ENCODE measurements at regions not wholly inside any gene's neighbourhood (a gene's known extent, or its start where the extent isn't known, plus 50 kb on each side); places are given as distances from the start of the nearest gene placed in this dataset.
A peak's percentile ranks its signal among the peaks of the same experiment; 100 is the strongest.

DNA sequence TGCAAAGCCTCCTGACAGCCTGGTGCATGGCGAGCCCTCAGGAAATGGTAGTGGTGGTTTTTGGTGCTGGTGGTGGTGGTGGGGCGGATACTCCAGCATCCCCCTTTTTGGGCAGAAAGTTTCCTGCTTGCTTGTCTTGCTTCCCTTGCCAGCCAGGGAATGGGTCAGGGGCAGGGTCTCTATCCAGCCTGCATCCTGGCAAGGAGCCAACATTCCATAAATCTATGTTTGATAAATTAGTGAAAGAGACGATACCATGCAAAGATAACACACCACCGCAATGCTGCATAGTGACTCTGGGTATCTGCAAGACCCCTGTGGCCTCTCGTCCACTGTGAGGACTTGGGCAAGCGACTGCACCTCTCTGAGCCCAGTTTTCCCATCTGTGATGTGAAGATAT, 246.2 kb downstream of the LRFN2 start:
- H3K9me3 ChIP-seq (ENCODE audit: low read depth, low read length): no peaks in the 10 kb centered on the region
- no peak overlapping the region for H3K9ac ChIP-seq (ENCODE audit: insufficient read length)
- H3K4me3 ChIP-seq: no peak overlapping the region
- TF ChIP-seq FOXP2 (optimal IDR thresholded peaks at IDR 0.05; ENCODE audit: control extremely low read depth, extremely low read length, insufficient read depth) (no peak), EZH2 (IDR thresholded peaks at IDR 0.05) (no peak), POLR2AphosphoS5 (IDR thresholded peaks at IDR 0.05; ENCODE audit: borderline replicate concordance, low read depth, low read length) (no peak)
- no peaks in the 10 kb centered on the region for H3K36me3 ChIP-seq (ENCODE audit: insufficient read depth, low read length)
- DNase-seq (ENCODE audit: low read depth, low spot score): no peak
- H3K27ac ChIP-seq: no peak overlapping the region

DNA sequence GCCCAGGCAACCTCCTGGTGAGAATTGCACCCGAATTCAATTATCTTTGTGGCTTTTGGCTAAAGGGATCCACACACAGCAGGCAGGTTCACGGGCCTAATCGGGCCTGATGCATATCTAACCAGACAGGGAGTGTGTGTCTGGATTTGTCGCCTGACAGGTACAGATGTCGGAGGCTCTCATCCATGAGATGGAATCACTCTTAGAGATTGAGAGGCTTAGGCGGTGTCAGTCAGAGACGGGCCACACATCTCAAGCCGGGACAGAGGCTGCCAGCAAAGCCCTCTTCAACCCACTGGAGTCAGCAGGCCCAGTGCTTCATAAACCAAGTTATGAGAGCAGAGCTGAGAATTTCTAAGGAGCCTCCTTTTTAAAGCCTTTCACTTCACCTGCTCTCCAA, 247.0 kb downstream of the LRFN2 start:
- no peak for DNase-seq (ENCODE audit: low read depth, low spot score)
- no peaks in the 10 kb centered on the region for H3K36me3 ChIP-seq (ENCODE audit: insufficient read depth, low read length)

DNA sequence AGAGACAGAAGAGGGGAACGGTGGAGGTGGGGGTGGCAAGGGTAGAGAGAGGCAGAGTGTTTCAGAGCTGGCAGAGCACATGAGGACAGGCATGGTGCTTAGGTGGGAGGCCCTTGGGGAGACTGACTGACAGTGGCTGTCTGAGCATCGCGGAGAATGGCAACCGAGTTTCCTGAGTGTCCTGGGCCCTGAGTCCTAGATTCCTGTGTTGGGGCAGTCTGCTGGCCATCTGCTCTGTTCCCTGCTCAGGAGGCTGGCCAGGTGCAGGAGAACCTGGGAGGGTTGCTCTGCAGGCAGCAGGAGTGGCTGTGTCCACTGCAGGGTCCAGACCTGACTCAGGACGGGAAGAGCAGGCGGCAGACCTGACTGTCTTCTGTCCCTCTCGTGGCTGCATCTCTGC, 248.9 kb downstream of the LRFN2 start:
- Histone ChIP-seq H3K27ac (no peak overlapping the region), H3K4me3 (no peak overlapping the region), H3K9me3 (ENCODE audit: low read depth, low read length) (no peaks in the 10 kb centered on the region), H3K36me3 (ENCODE audit: insufficient read depth, low read length) (no peaks in the 10 kb centered on the region), H3K9ac (ENCODE audit: insufficient read length) (no peak overlapping the region)
- TF ChIP-seq POLR2AphosphoS5 (IDR thresholded peaks at IDR 0.05; ENCODE audit: borderline replicate concordance, low read depth, low read length) (no peak), FOXP2 (optimal IDR thresholded peaks at IDR 0.05; ENCODE audit: control extremely low read depth, extremely low read length, insufficient read depth) (no peak), EZH2 (IDR thresholded peaks at IDR 0.05) (no peak)
- no peak for DNase-seq (ENCODE audit: low read depth, low spot score)

More for the DNA sequence above, 247.0 kb downstream of the LRFN2 start:
- H3K27ac ChIP-seq: no peak overlapping the region
- no peak for TF ChIP-seq FOXP2 (optimal IDR thresholded peaks at IDR 0.05; ENCODE audit: control extremely low read depth, extremely low read length, insufficient read depth)
- TF ChIP-seq POLR2AphosphoS5 (IDR thresholded peaks at IDR 0.05; ENCODE audit: borderline replicate concordance, low read depth, low read length): no peak
- no peak for TF ChIP-seq EZH2 (IDR thresholded peaks at IDR 0.05)
- no peaks in the 10 kb centered on the region for H3K9me3 ChIP-seq (ENCODE audit: low read depth, low read length)
- H3K9ac ChIP-seq (ENCODE audit: insufficient read length): no peak overlapping the region
- H3K4me3 ChIP-seq: no peak overlapping the region

DNA sequence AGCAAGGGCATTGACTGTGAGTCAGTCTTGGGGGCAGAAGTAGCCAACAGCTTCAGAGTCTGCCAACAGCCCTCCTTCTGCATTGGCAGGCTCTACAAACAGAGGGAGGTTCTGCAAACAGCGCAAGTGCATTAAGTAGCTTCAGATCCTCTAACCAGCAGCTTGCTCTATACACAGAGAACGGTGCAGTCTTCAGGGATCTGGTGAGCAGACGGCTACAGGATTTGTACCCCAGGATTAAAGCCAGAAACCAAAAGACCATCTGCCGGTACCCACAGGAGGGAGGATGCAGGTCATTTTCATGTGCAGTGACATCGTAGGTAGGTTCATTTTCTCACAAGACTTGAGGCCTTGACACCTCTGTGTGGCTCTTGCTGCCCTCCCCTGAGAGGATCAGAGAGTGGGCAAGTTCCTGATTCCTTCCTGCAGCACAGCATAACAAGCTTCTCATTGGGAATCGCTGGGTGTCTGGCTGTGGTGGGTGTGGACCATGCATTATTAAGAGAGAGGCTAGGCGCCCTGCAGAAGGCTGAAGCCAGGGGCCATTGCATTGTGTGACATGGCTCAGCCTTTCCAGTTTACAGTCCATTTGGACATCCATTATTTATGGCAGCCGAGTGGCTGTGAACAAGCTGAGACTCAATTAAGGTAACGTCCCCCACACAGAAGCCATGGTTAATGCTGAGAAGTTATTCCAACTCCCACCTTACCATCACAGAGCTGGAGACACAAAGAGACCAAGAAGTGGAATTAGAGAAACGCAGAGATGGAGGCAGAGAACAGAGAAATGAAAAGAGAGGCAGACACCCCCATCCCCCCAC, 250.0 kb downstream of the LRFN2 start:
- H3K9ac ChIP-seq (ENCODE audit: insufficient read length): no peak overlapping the region
- no peaks in the 10 kb centered on the region for H3K9me3 ChIP-seq (ENCODE audit: low read depth, low read length)
- no peak for DNase-seq (ENCODE audit: low read depth, low spot score)
- no peak overlapping the region for H3K27ac ChIP-seq
- TF ChIP-seq EZH2 (IDR thresholded peaks at IDR 0.05) (no peak), POLR2AphosphoS5 (IDR thresholded peaks at IDR 0.05; ENCODE audit: borderline replicate concordance, low read depth, low read length) (no peak), FOXP2 (optimal IDR thresholded peaks at IDR 0.05; ENCODE audit: control extremely low read depth, extremely low read length, insufficient read depth) (no peak)
- no peak overlapping the region for H3K4me3 ChIP-seq
- H3K36me3 ChIP-seq (ENCODE audit: insufficient read depth, low read length): no peaks in the 10 kb centered on the region

DNA sequence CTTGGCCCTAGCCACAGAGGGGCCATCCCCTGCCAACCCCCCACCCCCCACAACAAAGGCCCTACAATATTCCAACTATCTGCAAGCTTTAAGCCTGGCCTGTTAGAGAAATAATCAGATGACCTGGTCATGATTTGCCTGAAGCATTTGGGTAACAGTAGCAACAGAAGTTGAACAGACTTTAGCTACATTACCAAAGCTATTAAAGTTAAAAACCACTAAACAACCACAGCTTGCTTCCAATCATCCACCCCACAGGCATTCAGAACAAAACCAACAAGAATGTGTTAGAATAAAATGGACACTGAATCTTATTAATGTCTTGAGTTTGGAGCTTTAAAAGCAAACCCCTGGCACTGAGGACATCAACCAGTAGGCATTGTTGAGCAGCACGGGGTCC, 250.9 kb downstream of the LRFN2 start:
- DNase-seq (ENCODE audit: low read depth, low spot score): no peak
- no peaks in the 10 kb centered on the region for H3K9me3 ChIP-seq (ENCODE audit: low read depth, low read length)
- no peak for TF ChIP-seq POLR2AphosphoS5 (IDR thresholded peaks at IDR 0.05; ENCODE audit: borderline replicate concordance, low read depth, low read length)
- no peaks in the 10 kb centered on the region for H3K36me3 ChIP-seq (ENCODE audit: insufficient read depth, low read length)
- no peak overlapping the region for H3K4me3 ChIP-seq
- no peak overlapping the region for H3K27ac ChIP-seq
- H3K9ac ChIP-seq (ENCODE audit: insufficient read length): no peak overlapping the region

DNA sequence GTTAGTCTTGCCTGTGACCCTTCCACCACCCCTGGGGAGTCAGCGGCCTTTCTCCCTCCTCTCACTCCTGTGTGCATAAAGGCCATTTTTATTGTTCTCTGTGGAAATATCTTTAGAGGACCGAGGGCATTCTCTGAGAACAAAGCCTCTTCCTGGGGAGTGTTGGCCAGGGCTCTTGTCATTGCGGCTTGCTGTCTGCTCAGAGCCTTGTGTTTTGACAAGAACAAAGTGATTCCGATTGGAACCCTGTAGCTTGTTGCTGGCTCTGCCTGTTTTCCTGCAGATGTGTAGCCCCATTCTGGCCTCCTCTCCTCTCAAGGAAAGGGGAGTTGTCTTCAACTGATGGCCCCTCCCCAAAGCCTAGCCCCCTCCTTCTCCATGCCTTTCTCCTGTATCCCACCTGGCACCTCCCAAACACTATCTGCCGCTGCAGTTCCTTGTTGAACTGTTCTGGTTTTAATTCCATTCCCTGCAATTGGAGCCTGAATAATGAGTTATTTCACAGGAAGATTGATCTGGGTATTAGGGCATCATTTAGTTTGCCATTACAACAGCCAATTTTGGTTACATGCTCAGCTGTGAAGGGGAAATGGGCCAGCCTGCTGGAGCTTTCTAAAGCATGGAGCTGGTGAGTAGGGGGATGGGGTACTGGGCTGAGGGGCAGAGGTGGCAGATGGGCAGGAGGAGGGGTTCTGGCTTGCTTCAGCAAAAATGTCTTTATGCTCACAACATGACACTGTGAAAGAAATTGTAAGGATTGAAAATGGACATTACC, 252.5 kb downstream of the LRFN2 start:
- Histone ChIP-seq H3K4me3 (no peak overlapping the region), H3K9ac (ENCODE audit: insufficient read length) (no peak overlapping the region), H3K36me3 (ENCODE audit: insufficient read depth, low read length) (no peaks in the 10 kb centered on the region), H3K9me3 (ENCODE audit: low read depth, low read length) (no peaks in the 10 kb centered on the region), H3K27ac (no peak overlapping the region)
- no peak for DNase-seq (ENCODE audit: low read depth, low spot score)
- no peak for TF ChIP-seq EZH2 (IDR thresholded peaks at IDR 0.05)
- TF ChIP-seq FOXP2 (optimal IDR thresholded peaks at IDR 0.05; ENCODE audit: control extremely low read depth, extremely low read length, insufficient read depth): no peak
- TF ChIP-seq POLR2AphosphoS5 (IDR thresholded peaks at IDR 0.05; ENCODE audit: borderline replicate concordance, low read depth, low read length): no peak

DNA sequence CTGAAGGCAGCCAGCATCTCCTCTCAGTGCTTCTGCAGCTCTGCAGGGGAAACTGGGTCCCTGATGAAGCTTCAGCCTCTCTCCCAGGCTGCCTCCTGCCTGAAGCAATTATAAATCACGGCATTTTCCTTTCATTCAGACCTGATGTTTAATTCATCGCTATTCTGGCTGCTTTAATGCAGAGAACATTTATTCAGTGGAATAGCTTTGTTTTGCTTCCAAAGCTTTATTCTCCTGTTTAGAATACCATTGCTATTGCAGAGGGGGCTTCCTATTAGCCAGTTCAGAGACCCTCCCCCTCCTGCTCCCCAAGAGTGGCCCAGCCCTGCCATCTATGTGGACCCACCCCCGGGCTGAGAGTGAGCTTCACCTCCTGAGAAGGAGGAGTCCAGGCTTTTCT, 255.6 kb downstream of the LRFN2 start:
- peak; percentile 37 for DNase-seq (ENCODE audit: low read depth, low spot score)
- no peak for TF ChIP-seq EZH2 (IDR thresholded peaks at IDR 0.05)
- no peak for TF ChIP-seq POLR2AphosphoS5 (IDR thresholded peaks at IDR 0.05; ENCODE audit: borderline replicate concordance, low read depth, low read length)
- TF ChIP-seq FOXP2 (optimal IDR thresholded peaks at IDR 0.05; ENCODE audit: control extremely low read depth, extremely low read length, insufficient read depth): no peak

DNA sequence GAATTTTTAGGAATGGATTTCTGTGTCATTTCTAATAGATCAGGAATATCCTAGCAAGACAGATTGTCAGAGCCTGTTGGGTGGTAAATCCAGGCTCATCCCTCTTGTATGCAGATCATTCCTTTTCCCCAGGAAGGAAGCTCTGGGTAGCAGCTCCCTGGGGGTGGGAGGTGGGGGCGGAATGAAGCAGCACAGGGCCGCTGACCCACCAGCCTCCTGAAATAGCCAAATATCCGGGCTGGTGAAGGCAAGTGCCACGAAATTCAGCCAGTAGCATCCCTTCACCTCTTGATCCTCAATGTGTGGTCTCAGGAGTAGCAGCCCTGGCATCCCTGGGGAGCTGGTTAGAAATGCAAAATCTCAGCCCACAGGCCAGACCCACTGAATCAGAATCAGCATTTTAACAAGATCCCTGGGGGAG, 256.9 kb downstream of the LRFN2 start:
- TF ChIP-seq FOXP2 (optimal IDR thresholded peaks at IDR 0.05; ENCODE audit: control extremely low read depth, extremely low read length, insufficient read depth) (no peak), POLR2AphosphoS5 (IDR thresholded peaks at IDR 0.05; ENCODE audit: borderline replicate concordance, low read depth, low read length) (no peak), EZH2 (IDR thresholded peaks at IDR 0.05) (no peak)
- H3K9me3 ChIP-seq (ENCODE audit: low read depth, low read length): no peaks in the 10 kb centered on the region
- no peak overlapping the region for H3K27ac ChIP-seq
- H3K9ac ChIP-seq (ENCODE audit: insufficient read length): no peak overlapping the region
- H3K36me3 ChIP-seq (ENCODE audit: insufficient read depth, low read length): no peaks in the 10 kb centered on the region
- H3K4me3 ChIP-seq: 0 out of 2 replicates have a peak overlapping the region, but pooled peaks have one; percentile 19
- DNase-seq (ENCODE audit: low read depth, low spot score): peak; percentile 26

More for the DNA sequence above, 255.6 kb downstream of the LRFN2 start:
- no peak overlapping the region for H3K4me3 ChIP-seq
- no peak overlapping the region for H3K9ac ChIP-seq (ENCODE audit: insufficient read length)
- H3K36me3 ChIP-seq (ENCODE audit: insufficient read depth, low read length): no peaks in the 10 kb centered on the region
- H3K9me3 ChIP-seq (ENCODE audit: low read depth, low read length): no peaks in the 10 kb centered on the region
- no peak overlapping the region for H3K27ac ChIP-seq

Data from SK-N-MC (cell line).